SJCRH30 (cell line): ENCODE measurements at regions not wholly inside any gene's neighbourhood (a gene's known extent, or its start where the extent isn't known, plus 50 kb on each side); places are given as distances from the start of the nearest gene placed in this dataset.

Experiments
- DNase-seq, 2 experiments: peaks; one replicate each; pipeline ENCODE4 v3.0.0-alpha.2; 2015 to 2020
- H3K27ac ChIP-seq: fragments of 250-450 bp; sonication (Bioruptor Pico); 2 replicates; pipeline ENCODE4 v1.5.1; 2020; ENCODE audit warnings: mild to moderate bottlenecking, moderate library complexity
- H3K27me3 ChIP-seq: fragments of 250-450 bp; sonication (Bioruptor Pico); 2 replicates; pipeline ENCODE4 v1.5.1; 2020; ENCODE audit warnings: mild to moderate bottlenecking, moderate library complexity
- H3K36me3 ChIP-seq: fragments of 250-450 bp; sonication (Bioruptor Pico); 2 replicates; pipeline ENCODE4 v1.5.1; 2020; ENCODE audit warnings: mild to moderate bottlenecking, moderate library complexity
- H3K4me1 ChIP-seq: fragments of 250-450 bp; sonication (Bioruptor Pico); 2 replicates; pipeline ENCODE4 v1.5.1; 2020; ENCODE audit warnings: mild to moderate bottlenecking, moderate library complexity
- H3K4me3 ChIP-seq: fragments of 250-450 bp; sonication (Bioruptor Pico); 2 replicates; pipeline ENCODE4 v1.5.1; 2020; ENCODE audit warnings: mild to moderate bottlenecking, moderate library complexity
- H3K9me3 ChIP-seq: fragments of 250-450 bp; sonication (Bioruptor Pico); replicated peaks from 2 replicates; pipeline ENCODE4 v1.5.1; 2020; ENCODE audit warnings: mild to moderate bottlenecking, moderate library complexity

- Histone ChIP-seq H3K27me3 (no peaks in the 10 kb centered on the region), H3K36me3 (no peaks in the 10 kb centered on the region), H3K27ac (no peak overlapping the region), H3K4me1 (peaks cover 26% of the 10 kb centered on the region), H3K4me3 (no peak overlapping the region), H3K9me3 (no peaks in the 10 kb centered on the region)
- DNase-seq, result no peak
Observed at GRCh38 chr2:161107265-161107664, 53.0 kb upstream of the TANK start.
